Heart left ventricle (tissue), 13 donors: ENCODE measurements at regions not wholly inside any gene's neighbourhood (a gene's known extent, or its start where the extent isn't known, plus 50 kb on each side); places are given as distances from the start of the nearest gene placed in this dataset.

Experiments
- CTCF ChIP-seq, 12 donors: fragments of 200-600 bp; sonication (generic) in 4 of 12; IDR thresholded peaks; one replicate each; pipeline versions ENCODE4 v1.5.0 to v1.8.0; 2018 to 2022; ENCODE audit warnings: antibody characterized with exemption in 12 of 12, mild to moderate bottlenecking in 5 of 12
- POLR2A ChIP-seq, 2 donors: fragments of 450-650 bp; IDR thresholded peaks; one replicate each; pipeline ENCODE4 v1.6.1; 2017; ENCODE audit warnings: antibody characterized with exemption in 2 of 2, mild to moderate bottlenecking in 2 of 2, moderate library complexity in 2 of 2
- donor health status: ischemic (EF 13 %, LVEDD 7.1; RV severe dilation, severe dysfunction).
- donor health status: DM: no; HTN: yes; CAD: no.
- donor health status: DM: no; HTN: no; CAD: no.
- donor health status: ischemic (EF 25% LVEDD 6.9; RV normal size, moderate dysfunction).
- donor health status: ischemic (EF 25% LVEDD 5.7; RV mildly dilated, moderate dysfunction).
- donor health status: ischemic (EF 35%, LVEDD 5.7; RV mildly dilated, moderate dysfunction).
- donor health status: nonischemic (EF 11% LVEDD 7.7; RV severe dilation, severe dysfunction).
- donor health status: DM: yes; HTN: yes; CAD: no.
- donor health status: PGD.
- donor health status: ischemic (EF 29% LVEDD 5.4; RV normal size, mild dysfunction).
- donor health status: nonischemic (EF 23%, LVEDD 6.1; RV moderate dilation, normal function).

- TF ChIP-seq CTCF (IDR thresholded peaks at IDR 0.05) (no peak), POLR2A (IDR thresholded peaks at IDR 0.05) (no peak)
These were observed 760.6 kb downstream of the IRX1 start for GRCh38 chr5:4356201-4356600.
